GM10266 (cell line): ENCODE measurements at regions not wholly inside any gene's neighbourhood (a gene's known extent, or its start where the extent isn't known, plus 50 kb on each side); places are given as distances from the start of the nearest gene placed in this dataset.

ENCODE experiments used
- DNase-seq: peaks from one replicate; pipeline ENCODE4 v3.0.0; 2012; ENCODE audit errors: extremely low spot score
- CTCF ChIP-seq: IDR thresholded peaks from 2 replicates; pipeline ENCODE4 v1.5.1; 2012; ENCODE audit warnings: mild to moderate bottlenecking, low read depth; ENCODE audit not compliant: control insufficient read depth, insufficient read depth; ENCODE audit errors: missing control alignments

GRCh38 chr12:92255741-92256140 lies 110.1 kb upstream of the BTG1 start:
- no peak for TF ChIP-seq CTCF

GRCh38 chr12:92253301-92253700 lies 107.7 kb upstream of the BTG1 start:
- TF ChIP-seq CTCF = no peak
- DNase-seq = no peak

More at GRCh38 chr12:92255741-92256140, 110.1 kb upstream of the BTG1 start:
- DNase-seq = no peak

GRCh38 chr12:92248977-92249376 lies 103.3 kb upstream of the BTG1 start:
- DNase-seq = no peak
- TF ChIP-seq CTCF = no peak

- DNase-seq = no peak
- TF ChIP-seq CTCF = no peak
These were observed 98.4 kb upstream of the BTG1 start for GRCh38 chr12:92244036-92244435.

GRCh38 chr12:92242907-92243306 lies 97.3 kb upstream of the BTG1 start:
- DNase-seq = no peak
- no peak for TF ChIP-seq CTCF

- no peak for DNase-seq
- TF ChIP-seq CTCF = no peak
These were observed 92.3 kb upstream of the BTG1 start for GRCh38 chr12:92237762-92238523.

- no peak for DNase-seq
These were observed 91.6 kb upstream of the BTG1 start for GRCh38 chr12:92237262-92237661.

More at GRCh38 chr12:92237262-92237661, 91.6 kb upstream of the BTG1 start:
- no peak for TF ChIP-seq CTCF
